SIG-M5 (cell line): ENCODE measurements at regions not wholly inside any gene's neighbourhood (a gene's known extent, or its start where the extent isn't known, plus 50 kb on each side); places are given as distances from the start of the nearest gene placed in this dataset.

Experiments
- DNase-seq: peaks from one replicate; lab custom pipeline; 2025; lab: John Stamatoyannopoulos, UW

DNA sequence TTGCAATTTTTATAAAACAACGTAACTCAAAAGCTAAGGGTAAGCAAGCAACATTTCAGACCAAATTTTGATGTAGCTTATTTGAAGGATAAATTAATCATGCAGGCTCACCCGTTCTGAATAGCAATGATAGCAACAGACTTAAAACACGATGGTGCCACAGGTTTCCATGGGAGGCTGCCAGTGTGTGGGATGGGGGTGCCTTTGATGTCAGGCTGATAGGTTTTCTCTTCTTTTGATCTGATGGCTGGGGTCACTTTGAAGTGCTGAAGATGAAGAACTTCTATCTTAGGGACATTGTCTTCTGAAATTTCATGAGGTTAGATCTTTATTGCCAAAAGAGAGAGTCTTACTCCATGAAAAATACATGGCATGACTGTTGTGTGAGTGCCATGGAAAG lies 206.8 kb downstream of the LPIN1 start:
- no peak for DNase-seq

DNA sequence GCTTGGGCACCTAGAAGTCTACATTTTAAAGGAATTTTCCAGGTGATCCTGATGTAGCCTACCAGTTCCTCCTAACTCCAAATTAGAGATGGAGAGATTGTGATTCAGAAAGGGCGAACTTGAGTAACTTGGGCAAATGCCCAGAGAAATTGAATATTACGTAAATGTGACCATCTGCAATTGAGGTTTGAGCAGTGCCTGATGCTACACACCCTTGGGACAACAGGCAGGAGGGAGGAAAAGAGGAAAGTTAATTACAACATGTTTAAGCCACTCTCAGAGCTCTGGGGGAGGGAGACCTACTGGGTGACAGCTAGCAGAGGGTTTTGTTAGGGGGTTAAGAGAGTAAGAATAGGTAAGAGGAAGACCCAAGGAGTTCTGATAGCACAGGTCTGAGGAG lies 208.9 kb downstream of the LPIN1 start:
- no peak for DNase-seq

DNA sequence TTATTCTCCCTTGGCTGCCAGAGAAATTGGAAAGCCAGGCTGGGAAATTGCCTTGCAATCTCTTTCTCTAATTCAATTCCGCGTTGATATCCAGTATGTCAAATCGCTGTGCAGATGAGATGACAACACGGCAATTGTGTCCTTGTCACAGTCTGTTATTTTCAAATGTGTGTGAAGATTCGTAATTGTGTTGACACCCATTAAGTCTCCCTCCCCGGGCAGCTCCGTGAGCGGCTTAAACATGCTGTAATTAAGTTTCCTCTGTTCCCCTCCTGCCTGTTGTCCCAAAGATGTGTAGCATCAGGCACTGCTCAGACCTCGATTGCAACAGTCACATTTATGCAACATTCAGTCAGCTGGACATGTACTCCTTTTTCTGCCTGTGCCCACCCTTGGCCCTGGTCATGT lies 209.5 kb downstream of the LPIN1 start:
- DNase-seq = no peak

DNA sequence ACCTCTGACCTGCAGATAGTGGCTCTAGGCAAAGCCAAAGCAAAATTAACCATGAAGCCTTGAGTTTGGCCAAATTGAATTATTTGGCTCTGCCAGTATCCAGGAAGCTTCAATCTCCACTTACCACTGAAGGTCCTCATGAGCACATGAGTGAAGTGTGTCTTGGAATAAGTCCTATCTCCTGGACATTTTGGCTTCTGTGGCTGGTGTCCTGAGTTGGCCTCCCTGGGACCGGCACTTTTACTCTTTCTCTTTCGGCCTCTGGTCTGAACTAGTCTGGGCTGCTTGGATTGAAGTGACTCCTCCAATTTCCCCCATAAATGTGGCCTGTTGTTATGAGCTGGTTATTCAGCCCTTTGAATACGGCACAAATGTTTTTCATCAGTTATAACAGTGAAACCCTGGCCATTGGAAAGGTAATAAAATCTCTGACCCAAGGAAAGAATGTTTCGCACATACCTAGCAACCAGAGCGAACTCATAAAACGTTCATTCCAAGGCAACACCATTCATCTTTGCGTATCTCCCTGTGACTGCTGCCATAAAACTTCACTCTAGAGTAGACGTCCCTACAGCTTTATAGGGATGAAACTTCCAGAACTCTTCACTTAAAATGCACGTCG lies 216.4 kb downstream of the LPIN1 start:
- DNase-seq = no peak

DNA sequence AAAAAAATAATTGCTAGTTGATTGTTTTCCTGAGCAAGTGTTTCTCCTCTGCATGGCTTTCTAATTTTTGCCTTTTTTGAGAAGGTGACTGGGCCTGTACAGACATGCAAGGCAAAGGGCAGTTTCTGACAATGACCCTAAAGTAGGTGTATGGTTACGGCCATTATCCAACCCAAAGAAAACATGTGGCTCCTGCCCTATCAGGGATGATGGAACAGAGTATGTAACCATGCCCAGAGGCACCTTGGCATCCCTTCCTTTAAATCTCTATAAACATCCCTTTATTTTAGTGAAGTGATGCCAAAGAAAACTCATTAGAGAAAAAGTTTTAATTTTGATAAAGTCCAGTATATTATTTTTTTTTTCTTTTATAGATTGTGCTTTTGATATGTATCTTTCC lies 217.5 kb downstream of the LPIN1 start:
- no peak for DNase-seq

DNA sequence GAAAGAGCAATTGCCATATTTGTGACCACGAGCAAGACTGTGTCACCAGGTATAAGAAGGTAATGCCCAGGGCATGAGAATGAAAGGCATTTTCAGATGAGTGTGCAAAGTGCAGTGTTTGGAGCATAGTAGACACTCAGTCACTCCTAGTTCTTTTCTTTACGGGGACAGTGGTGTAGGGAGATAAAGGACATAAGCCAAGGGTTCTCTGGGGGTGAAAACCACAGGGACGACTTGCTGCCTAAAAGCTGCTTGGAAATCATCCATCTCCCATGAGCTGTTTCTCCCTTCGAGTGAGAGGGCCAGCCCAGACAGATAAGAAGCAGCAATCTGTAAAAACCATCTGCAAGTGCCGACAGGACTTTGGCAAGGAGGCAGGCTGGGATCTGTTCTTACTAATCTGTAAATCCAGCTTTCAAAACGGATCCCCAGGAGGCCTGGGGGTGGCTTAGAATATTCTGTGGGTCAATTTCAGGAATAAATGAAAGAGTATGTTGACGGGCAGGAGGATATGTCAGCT lies 221.6 kb downstream of the LPIN1 start:
- no peak for DNase-seq

DNA sequence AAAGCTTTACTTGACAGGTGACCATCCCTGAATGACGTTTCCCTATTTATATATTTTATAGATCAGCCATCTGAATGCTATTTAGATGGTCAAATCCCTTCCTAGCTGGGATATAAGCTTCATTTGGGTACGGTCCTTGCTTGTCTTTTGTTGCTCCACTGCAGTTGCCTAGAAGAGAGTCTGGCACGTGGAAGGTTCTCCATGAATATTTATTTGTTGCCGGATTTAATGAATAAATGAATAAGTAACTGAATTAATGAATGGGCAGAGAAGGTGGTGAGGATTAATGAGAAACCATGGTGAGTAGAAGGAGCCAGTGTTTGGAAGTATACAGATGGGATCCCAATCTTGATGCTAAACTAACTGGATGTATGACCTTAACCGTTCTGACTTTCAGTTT lies 222.1 kb downstream of the LPIN1 start:
- no peak for DNase-seq

DNA sequence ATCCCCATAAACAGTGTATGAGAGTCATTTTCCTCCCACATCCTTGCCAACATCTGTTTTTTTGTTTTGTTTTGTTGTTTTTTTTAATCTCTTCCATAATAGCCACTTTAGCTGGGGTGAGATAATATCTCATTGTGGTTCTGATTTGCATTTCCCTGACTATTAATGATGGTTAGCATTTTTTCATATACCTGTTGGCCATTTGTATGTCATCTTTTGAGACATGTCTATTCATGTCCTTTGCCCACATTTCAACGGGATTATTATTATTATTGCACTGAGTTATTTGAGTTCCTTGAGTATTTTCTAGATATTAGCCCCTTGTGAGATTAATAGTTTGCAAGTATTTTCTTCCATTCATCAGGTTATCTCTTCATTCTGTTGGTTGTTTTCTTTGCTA lies 223.3 kb downstream of the LPIN1 start:
- no peak for DNase-seq

DNA sequence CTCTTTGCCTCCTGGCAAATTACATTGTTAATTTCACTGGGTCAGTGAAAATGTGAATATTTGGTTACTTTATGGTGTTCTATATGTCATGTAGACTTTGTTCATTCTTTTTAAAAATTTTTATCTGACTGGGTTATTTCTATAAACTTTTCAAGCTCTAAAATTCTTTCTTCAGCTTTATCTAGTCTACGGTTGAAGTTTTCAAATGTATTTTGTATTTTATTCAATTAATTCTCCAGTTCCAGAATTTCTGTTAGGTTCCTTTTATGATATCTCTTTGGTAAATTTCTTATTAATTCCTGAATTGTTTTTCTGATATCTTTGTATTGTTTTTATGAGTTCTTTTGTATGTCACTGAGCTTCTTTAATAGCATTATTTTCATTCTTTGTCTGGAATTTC lies 228.1 kb downstream of the LPIN1 start:
- no peak for DNase-seq

DNA sequence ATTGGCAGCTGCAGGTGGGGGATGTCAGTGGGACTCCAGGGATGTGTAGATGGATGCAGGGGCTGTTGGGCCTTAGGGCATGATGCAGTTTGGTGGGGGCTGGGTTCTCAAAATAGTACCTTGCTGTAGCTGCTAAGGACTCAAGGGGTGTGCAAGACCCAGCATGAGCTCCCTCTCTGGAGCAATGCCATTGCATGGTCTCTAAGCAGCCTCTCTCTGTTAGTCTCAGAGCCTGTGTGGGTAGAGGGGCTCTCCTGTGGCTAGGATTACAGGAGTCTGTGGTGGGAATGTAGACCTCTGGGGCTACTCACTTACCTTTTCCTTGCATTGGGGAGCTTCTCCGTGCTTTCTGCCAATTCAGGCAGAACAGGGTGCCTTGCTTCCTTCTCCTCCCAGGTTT lies 228.9 kb downstream of the LPIN1 start:
- DNase-seq = no peak

DNA sequence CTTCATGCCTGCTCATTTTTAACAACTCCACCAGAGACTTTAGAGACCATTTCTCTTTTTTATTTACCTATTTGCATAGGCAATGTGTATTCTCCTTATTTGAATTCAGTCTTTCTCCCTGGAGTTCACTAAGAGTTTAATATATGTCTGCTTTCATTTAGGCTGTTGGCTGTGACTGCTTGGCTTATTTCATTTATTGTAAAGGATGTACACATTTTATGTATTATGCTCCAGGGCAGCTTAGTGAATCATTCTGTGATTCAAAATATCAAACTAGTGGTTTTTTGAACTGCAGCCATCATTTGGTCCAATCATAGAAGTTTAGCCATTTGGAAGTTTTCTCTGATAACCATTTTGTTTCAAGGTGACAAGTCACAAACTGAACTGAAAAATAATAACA lies 229.6 kb downstream of the LPIN1 start:
- DNase-seq = no peak

DNA sequence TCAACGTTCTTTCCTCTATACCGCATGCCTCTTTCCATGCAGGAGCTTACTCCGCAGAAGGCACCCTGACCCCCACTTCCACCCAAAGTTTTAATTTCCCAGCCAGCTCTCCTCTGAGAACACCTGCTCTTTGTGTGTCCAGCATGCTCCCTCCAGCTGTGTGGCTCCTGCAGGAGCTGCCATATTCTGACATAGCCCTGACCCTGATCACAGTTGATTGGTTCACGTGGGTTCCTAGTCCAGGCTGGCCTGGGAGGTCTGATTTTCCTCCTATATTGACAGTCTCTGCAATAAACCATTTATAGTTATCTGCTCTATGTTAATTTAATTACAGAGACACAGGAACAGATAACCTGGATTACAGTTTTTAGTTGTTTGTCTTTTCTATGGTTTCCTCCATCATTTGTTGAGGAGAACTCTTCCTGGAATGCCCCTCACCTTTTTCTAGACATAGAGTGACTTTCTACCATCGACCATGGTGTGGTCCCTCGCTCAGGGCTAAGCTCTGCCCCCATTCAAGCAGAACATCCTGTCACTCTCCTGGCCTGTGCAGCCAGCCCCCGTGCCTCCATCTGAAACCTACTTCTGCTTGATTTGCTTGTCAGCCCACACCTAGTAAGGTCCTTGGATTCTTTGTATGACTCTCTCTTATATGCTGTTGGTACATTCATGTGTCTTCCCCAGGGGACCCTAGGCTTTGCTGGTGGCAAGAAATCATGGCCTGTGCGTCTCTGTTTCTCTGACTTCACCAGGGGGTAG lies 231.5 kb downstream of the LPIN1 start:
- no peak for DNase-seq

DNA sequence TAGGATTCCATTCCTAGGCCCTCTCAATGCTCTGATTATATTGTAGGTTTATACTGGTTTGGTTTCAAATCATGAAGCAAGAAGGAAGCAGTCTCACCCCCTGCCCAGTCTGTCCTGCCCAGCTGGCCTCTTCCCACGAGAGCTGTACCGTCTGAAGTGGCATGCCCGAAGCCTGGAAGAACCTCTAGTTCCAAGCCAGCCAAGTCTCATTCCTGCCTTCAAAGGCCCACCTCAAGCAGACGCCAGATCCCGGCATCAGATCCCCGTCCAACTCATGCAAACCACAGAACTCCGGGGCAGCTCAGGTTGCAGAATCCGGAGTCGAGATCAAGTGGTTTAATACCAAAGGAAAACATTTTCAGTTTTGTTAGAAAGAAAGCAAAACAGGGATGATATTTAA lies 234.4 kb downstream of the LPIN1 start:
- no peak for DNase-seq

DNA sequence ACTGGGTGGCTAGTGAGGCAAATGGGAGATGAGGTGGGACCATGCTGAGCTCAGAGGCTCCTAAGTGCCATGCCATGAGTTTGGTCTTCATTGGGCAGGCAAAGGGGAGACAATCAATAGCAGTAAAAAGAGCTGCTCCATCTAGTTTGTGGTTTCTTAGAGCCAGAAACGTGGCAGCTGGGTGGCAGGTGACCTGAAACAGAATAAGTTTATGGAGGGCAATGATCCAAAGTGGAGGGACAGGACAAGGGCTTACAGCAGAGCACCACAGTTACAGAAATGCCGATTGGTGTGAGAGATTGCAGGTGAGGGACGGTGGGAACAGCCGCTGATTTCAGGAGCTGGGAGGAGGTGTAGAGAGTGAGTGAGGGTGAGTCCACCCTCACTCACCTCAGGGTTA lies 237.0 kb downstream of the LPIN1 start:
- no peak for DNase-seq

DNA sequence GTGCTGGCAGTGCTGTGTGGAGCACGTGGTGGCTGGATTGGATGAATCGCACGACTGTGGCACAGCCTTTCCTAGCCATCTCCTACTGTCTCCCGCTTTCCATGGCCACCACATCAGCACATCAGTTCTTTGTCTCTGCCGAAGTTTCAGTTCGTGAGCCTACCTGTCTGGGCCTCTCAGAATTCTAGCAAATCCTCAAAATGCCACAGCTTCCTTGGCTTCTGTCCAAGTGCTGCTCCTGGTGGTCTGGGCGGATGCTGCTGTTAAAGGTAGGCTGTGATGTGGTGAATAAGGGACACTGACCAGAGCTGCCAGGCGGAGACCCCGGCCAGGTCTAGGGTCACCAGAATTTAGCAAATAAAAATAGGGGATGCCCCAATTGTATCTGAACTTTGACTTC lies 237.4 kb downstream of the LPIN1 start:
- DNase-seq = no peak

DNA sequence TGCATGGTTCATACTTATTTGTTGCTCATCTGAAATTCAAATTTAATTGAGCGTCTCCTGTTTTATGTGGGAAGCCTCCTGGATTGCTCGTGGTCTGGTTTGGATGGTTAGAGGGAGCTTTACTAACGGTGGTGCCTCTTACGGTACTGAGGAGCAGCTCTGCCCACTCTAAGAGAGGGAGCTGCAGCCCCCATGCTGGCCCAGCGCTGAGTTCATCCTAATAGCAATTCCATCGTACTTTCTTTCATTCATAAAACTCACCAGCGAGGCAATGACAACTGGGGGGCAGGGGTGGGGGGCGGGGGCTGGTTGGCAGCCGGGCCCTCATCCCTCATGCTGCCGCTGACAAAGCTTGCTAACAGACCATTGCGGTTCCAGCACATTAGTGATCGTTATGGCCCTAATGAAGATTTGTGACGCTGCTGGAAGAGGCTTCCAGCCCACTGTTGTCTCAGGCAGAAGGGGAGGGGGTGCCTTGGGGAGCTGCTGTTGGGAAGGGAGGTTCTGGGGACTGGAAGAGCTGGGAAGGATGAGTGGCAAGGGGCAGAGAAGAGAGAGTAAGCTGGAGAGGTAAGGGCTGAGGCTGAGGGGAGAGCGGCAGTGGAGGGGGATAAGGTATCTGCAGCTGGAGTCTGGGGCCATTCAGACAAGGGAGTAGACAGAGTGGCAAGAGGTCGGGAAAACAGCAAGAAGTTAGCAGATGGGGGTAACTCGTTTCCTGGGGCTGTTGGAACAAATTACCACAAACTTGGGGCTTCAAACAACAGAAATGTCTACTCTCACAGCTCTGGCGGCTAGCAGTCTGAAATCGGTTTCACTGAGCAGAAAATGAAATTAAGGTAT lies 238.1 kb downstream of the LPIN1 start:
- no peak for DNase-seq

DNA sequence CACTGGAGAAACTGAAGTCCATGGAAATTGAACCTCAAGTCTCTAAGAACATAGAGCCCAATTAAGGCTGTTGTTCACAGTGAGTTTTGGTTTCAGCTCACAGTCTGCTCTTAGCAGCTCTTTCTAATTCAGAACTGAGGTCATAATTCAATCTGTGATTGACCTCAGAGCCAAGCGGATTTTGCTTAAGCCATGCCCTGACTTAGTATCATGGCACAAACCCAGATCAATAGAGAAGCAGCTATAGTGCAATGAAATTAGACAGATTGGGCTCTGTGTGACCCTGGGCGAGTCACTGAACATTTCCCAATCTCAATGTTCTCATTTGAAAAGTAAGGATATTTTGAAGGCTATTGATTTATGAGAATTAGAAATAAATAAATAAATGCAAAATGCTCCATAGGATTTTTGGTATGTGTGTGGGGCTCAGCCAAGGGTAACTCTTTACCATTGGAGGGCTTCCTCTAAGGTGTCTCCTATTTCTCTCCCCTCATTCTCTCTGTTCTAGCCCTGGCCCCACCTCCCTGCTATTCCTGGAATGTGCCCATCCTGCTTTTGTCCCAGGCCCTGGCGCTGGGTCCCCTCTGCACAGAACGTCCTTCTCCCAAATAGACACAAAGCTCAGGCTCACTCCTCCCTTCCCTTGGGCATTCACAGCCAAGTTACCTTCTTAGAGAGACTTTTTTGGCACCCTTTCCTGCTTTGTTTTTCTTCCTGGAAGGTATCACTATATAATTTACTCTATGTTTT lies 239.6 kb downstream of the LPIN1 start:
- DNase-seq = no peak

DNA sequence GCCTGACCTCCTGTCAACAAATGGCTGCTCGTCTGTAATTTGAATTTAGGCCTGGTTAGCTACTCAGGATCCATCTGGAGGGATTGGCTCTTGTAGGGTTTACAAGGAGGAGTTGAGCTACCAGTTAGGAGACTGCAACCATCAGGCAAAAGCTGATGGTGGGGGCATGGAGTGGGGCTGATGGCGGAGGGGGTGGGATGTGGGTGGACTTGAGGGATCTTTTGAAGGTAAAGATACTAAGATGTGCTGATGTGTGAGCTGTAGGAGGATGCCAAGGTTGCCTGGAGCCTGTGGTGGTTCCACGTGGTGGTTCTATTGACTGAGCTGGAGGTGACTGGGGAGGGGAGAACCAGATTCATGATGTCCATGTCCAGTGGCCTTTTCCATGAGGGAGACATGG lies 240.7 kb downstream of the LPIN1 start:
- no peak for DNase-seq

DNA sequence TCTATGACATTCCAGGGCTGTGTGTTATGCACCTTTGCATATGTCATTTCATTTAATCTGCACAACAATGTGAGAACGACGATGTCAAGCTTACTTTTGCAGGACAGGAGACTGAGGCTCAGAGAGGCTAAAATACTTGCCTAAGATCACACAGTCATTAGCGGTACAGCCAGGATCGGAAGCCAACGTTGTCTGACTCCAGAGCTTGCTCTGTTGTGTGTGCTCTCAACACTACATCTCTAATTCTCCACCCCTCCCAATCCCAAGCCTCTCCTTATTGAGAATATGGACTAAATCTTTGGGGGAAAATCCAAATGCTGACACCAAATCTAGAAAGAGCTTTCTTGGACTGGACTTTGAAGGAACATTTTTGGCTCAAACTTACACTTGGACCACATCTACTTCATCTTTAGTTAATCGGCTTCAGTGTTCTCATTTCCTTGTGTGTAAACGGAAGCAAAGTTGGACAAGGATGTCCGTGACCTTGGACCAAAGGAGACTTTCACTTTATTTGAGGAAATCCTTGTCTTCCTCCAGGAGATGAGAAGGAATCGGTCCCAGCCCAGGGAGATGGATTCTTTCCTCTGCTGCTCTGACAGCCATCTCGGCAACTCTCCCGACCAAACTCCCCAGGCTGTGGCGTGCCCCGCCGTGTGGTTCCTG lies 242.4 kb downstream of the LPIN1 start:
- no peak for DNase-seq

DNA sequence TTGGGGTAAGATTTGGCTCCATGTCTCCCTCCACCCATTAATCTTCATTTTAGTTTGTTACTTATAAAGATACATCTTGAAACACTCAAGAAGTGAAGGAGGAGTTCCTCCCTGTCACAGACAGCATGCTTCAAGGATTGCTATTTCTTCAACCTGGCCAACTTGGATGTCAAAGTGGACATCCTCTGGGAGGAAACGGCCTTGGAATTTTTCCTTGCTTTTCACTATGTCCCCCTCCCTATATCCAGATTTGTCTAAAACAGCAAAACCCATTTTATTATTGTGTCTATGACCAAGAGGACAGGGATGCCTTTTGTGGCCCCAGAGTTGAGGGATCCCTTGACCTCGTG lies 242.9 kb downstream of the LPIN1 start:
- DNase-seq = no peak

DNA sequence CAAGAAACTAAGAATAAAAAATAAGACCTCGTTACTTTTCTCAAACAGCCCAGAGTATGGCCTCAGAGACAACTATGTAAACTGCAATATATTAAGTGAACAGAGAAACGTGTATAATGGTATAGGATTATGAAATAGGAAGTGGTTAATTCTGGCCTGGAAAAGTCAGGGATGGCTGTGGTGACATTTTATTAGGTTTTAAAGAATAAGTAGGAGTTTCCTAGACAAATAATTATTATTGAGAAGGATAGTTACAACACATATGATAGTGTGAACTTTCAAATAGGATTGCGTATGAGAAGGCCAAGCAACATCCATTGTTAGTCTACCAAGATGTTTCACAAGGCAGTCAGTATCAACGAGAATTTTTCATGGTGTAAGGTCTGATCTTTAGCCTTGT lies 244.1 kb downstream of the LPIN1 start:
- no peak for DNase-seq

DNA sequence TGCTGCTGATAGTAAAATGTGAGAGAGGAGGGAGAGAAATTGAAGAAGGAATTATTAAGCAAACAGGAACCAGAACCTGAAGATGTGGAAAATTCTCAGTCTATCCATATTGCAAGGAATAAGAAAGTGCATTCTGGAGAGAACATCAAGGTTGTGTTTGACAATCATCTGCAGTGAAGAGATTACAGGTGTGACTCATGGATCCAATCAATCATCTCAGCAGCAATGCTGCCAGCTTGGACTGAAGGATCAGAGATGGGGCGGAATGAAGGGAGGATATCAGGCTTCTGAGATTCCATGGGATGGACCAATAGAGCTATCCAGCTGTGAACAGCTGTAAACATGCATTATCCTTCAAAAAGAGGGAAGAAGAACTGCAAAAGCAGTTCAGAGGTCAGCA lies 247.3 kb downstream of the LPIN1 start:
- no peak for DNase-seq
